Femur (tissue), 1 donor: ENCODE measurements at regions not wholly inside any gene's neighbourhood (a gene's known extent, or its start where the extent isn't known, plus 50 kb on each side); places are given as distances from the start of the nearest gene placed in this dataset.
"Not testable (repeated sequence)": the region's sequence is repeated elsewhere in the genome, so short reads cannot be mapped to it uniquely, and the experiment has no call there.

Experiments
- DNase-seq: peaks from one replicate; pipeline ENCODE4 v3.0.0-alpha.2; 2017

GRCh38 chr14:71541973-71542690 is 390.1 kb upstream of the RGS6 start:
- DNase-seq = no peak

DNA sequence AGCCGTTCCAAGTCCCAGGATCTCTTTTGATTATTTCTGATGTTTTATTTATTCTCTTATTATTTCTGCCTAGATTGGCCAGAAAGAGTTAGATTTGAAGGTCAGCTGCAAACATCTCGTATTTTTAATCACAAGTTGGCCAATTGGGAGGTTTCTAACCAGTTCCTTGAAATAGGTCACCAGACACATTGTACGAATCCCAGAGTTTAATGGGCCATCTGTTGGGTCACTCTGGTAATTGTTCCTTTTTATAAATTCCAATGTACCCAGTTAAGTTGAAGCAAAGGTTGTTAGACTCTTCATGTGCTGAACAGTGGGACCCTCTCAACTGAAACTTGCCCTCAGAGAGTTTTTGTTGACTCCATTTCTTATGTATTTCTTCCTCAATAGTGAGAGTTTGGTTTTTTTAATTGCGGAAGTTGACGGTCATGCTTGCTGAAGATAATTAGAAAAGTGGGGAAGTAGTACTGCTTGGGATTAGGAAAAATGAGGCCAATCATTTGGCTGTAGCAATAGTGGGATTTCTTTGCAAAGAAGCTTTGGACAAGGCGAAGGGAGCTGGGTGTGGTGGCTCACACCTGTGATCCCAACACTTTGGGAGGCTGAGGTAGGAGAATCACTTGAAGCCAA is 382.7 kb upstream of the RGS6 start:
- DNase-seq = no peak

GRCh38 chr14:71550367-71550766 is 381.9 kb upstream of the RGS6 start:
- no peak for DNase-seq

GRCh38 chr14:71551291-71551950 is 380.8 kb upstream of the RGS6 start:
- no peak for DNase-seq

DNA sequence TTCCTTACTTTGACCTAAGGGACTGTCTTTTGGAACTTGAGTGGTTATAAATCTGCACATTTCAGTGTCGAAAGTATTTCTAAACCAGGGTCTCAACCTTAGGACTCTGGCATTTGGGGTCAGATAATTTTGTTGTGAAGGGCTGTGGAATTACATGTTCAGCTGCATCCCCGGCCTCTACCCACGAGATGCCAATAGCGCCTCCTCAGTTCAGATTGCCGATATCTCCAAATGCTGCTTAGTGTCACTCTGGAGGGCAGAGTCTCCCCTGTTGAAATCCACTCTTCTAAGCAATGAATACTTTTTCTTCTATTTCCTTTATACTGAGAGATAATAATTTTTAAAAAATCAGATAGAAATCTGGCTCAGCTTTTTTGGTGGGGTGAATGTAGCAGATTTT is 379.4 kb upstream of the RGS6 start:
- no peak for DNase-seq

DNA sequence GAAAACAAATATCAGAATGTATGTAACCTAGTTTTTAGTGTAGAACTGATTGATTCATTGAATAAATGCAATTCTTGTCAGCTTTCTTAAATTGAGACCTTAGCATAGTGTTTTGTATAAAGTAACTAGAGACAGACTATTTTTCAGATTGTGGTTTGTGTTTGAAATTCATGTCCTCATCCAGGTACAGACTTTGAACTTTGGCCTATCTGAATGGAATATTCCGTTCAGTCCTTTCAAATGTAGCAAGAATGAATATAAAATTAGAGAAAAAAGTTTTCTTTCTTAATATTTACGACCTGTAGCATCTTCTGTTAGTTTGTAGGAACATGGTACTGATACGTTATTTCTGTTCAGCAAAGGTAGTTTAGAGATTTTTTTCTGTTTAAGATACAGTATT is 378.4 kb upstream of the RGS6 start:
- DNase-seq = no peak

GRCh38 chr14:71554323-71554722 is 377.9 kb upstream of the RGS6 start:
- DNase-seq = no peak

DNA sequence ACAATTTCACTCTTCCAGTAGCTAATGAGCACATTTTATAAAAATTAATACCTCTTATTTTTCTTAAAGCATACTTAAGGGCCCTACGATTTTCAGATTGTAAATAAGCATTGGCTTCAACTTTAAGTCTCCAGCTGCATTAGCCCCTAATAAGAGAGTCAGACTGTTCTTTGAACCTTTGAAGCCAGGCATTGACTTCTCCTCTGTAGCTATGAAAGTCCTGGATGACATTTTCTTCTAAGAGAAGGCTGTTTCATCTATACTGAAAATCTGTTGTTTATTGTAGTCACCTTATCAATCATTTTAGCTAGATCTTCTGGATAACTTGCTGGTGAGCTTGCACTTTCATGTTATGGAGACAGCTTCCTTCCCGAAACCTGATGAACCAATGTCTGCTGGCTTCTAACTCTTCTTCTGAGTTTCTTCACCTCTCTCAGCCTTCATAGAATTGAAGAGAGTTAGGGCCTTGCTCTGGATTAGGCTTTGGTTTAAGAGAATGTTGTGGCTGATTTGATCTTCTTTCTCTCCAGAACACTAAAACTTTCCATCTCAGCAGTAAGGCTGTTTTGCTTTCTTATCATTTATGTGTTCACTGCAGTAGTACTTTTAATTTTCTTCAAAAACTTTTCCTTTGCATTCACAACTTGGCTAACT is 377.1 kb upstream of the RGS6 start:
- DNase-seq = no peak

DNA sequence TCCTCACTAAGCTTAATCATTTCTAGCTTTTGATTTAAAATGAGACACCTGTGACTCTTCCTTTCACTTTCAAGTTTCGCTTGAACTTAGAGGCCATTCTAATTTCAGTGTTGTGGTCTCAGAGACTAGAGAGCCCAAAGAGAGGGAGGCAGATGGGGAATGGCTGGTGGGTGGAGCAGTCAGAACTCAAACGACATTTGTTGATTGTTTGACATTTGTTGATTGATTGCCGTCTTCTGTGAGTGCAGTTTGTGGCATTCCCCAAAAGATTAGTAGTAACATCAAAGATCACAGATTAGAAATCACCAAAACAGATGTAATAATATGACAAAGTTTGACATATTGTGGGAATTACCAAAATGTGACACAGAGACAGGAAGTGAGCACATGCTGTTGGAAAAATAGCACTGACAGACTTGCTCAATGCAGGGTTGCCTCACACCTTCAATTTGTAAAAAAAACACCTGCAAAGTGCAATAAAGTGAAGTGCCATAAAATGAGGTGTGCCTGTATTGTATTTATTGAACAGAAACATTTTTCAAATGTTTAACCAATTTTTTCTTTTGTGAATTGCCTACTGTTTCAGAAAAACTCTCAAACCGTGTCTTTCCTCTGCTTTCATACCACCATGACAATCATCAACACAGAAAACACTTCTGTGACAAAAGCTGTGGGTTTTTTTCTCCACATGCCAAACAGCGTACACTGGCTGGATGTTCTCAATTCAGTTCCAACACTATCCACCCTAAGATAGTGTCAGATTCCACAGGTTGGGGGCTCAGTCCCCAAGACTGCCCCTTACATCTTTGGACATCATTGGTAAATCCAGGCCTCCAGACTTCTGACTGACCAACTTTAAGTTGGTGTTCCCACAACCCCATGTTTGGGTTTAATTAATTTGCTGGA is 376.3 kb upstream of the RGS6 start:
- DNase-seq = no peak

GRCh38 chr14:71556730-71557129 is 375.5 kb upstream of the RGS6 start:
- no peak for DNase-seq

DNA sequence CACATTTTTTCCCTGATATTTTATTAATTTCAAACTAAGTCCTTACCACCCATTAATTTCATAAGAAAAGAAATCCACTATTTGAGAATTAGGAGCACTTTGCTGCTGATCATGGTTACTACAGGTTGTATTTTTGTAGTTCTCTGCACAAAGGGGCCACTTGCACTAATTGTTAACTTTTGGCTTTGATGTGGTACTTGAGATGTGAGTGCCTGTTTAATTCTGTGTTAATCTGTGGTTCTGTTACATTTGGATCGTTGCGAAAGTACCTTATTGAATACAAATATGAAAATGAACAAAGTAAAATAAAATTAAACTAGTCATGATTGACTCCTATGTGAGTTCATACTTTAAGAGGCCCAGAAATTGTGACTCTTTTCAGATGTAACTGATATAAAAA is 374.9 kb upstream of the RGS6 start:
- DNase-seq = no peak

GRCh38 chr14:71558943-71559342 is 373.3 kb upstream of the RGS6 start:
- not testable (repeated sequence) for DNase-seq

- DNase-seq = no peak
Observed at GRCh38 chr14:71560751-71561150, 371.5 kb upstream of the RGS6 start.

DNA sequence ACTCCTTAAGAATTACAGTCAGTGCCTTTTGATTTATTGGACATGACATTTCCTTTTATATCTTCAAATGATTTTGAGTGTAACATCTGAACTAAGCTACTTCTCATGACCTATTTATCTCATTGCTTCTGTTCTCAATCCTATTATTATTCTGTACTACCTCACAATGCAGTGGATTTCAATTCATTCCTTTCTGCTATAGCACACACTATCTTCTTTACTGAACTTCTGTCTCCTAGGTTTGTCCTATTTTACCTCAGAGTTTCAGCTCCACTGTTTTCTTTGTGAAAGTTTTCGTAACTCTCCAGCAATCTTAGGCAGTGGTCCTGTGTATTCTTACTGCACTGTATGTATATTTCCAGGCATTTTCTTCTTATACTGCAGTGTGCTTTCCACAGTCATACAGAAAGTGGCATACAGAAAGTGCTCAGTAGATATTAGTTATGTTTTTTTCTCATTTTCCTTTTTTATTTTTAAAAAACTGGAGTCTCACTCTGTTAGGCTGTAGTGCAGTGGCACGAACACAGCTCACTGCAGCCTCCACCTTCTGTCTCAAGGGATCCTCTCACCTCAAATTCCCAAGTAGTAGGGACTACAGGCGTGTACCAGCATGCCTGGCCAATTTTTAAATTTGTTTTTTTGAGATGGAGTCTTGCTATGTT is 368.6 kb upstream of the RGS6 start:
- DNase-seq = no peak

DNA sequence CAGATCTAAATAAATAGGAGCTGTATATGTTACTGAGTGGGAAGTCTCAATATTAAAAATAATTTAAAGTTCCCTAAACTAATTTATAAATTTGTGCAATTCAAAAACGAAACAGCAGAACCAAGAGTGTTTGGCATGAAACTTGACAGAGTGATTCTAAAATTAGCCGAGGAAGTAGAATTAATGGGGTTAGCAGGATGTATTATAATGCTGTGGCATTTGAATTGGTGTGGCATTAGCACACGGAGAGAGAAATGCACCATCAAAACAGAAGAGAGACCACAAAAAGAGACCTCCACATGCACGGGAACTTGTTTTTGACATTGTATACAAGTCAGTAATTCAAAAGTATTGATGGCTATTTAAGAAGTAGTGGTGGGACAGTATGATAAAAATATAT is 366.0 kb upstream of the RGS6 start:
- no peak for DNase-seq

DNA sequence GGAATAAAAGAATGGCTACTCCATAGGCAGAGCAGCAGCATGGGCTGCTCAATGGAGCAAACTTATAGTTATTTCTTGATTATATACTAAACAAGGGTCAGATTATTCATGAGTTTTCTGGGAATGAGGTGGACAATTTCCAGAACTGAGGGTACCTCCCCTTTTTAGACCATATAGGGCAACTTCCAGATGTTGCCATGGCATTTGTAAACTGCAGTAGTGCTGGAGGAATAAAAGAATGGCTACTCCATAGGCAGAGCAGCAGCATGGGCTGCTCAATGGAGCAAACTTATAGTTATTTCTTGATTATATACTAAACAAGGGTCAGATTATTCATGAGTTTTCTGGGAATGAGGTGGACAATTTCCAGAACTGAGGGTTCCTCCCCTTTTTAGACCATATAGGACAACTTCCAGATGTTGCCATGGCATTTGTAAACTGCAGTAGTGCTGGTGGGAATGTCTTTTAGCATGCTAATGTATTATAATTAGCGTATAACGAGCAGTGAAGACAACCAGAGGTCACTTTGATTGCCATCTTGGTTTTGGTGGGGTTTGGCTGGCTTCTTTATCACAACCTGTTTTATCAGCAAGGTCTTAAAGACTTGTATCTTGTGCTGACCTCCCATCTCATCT is 364.6 kb upstream of the RGS6 start:
- not testable (repeated sequence) for DNase-seq

GRCh38 chr14:71574976-71575375 is 357.3 kb upstream of the RGS6 start:
- no peak for DNase-seq

GRCh38 chr14:71576472-71576871 is 355.8 kb upstream of the RGS6 start:
- no peak for DNase-seq

DNA sequence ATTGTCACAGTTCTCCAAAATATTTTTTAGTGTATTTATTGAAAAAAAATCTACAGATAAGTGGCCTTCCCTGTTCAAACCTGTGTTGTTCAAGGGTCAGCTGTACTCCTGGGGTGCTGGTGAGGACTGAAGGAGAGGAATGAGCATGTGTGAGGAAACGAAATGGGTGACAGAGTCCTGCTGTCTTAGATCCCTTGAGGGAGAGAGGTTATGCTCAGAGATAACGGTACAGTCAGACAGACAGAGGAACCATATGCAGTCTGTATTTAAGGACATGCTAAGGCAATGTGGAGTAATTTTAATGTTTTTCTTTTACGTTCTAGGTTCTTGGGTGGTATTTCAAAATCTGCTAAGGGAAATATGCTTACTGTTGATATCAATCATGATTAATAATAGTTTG is 352.9 kb upstream of the RGS6 start:
- no peak for DNase-seq

- DNase-seq = no peak
Observed at GRCh38 chr14:71582705-71583104, 349.5 kb upstream of the RGS6 start.

- no peak for DNase-seq
Observed at GRCh38 chr14:71583194-71583593, 349.0 kb upstream of the RGS6 start.

GRCh38 chr14:71583705-71584104 is 348.5 kb upstream of the RGS6 start:
- DNase-seq = no peak
